H9 (cell line): ENCODE measurements at regions not wholly inside any gene's neighbourhood (a gene's known extent, or its start where the extent isn't known, plus 50 kb on each side); places are given as distances from the start of the nearest gene placed in this dataset.

ENCODE experiments used
- DNase-seq: peaks from one replicate; pipeline ENCODE4 v3.0.0-alpha.2; 2017
- H2AFZ ChIP-seq: one replicate; pipeline ENCODE4 v1.6.1; 2013; ENCODE audit warnings: mild to moderate bottlenecking, low read length, control low read depth, moderate library complexity
- H2AK5ac ChIP-seq: 2 replicates; pipeline ENCODE4 v1.6.1; 2013; ENCODE audit warnings: low read length, control low read depth, mixed read lengths; ENCODE audit not compliant: insufficient read length
- H2BK120ac ChIP-seq: one replicate; pipeline ENCODE4 v1.6.1; 2013; ENCODE audit warnings: low read depth, mild to moderate bottlenecking, low read length, control low read depth, inconsistent platforms; ENCODE audit not compliant: poor library complexity, severe bottlenecking
- H2BK12ac ChIP-seq: 2 replicates; pipeline ENCODE4 v1.6.1; 2013; ENCODE audit warnings: low read length, control low read depth, mixed read lengths, low read depth; ENCODE audit not compliant: insufficient read length
- H2BK15ac ChIP-seq: 2 replicates; pipeline ENCODE4 v1.6.1; 2013; ENCODE audit warnings: low read depth, low read length, control low read depth
- H2BK20ac ChIP-seq: one replicate; pipeline ENCODE4 v1.6.1; 2013; ENCODE audit warnings: low read depth, mild to moderate bottlenecking, low read length, control low read depth, inconsistent platforms; ENCODE audit not compliant: poor library complexity, severe bottlenecking
- H2BK5ac ChIP-seq: 2 replicates; pipeline ENCODE4 v1.6.1; 2013; ENCODE audit warnings: low read length, control low read depth, mixed read lengths; ENCODE audit not compliant: insufficient read length
- H3K14ac ChIP-seq: 2 replicates; pipeline ENCODE4 v1.6.1; 2013; ENCODE audit warnings: low read length, control low read depth; ENCODE audit not compliant: insufficient read depth
- H3K18ac ChIP-seq: 2 replicates; pipeline ENCODE4 v1.6.1; 2013; ENCODE audit warnings: low read depth, mild to moderate bottlenecking, mixed read lengths, low read length, control low read depth; ENCODE audit not compliant: insufficient read length
- H3K23ac ChIP-seq: 2 replicates; pipeline ENCODE4 v1.6.1; 2013; ENCODE audit warnings: low read length, control low read depth, mixed read lengths, low read depth; ENCODE audit not compliant: insufficient read length
- H3K23me2 ChIP-seq: 2 replicates; pipeline ENCODE4 v1.6.1; 2013; ENCODE audit warnings: low read depth, mild to moderate bottlenecking, mixed read lengths, low read length, control low read depth; ENCODE audit not compliant: insufficient read length, poor library complexity, severe bottlenecking
- H3K27ac ChIP-seq: 2 replicates; pipeline ENCODE4 v1.5.1; 2013; ENCODE audit warnings: low read length, control low read depth, mixed read lengths, low read depth; ENCODE audit not compliant: insufficient read length
- H3K27me3 ChIP-seq: 2 replicates; pipeline ENCODE4 v1.6.1; 2013; ENCODE audit warnings: low read length, control low read depth, inconsistent platforms; ENCODE audit not compliant: insufficient read depth
- H3K4ac ChIP-seq: 2 replicates; pipeline ENCODE4 v1.6.1; 2013; ENCODE audit warnings: low read depth, mild to moderate bottlenecking, control low read depth, inconsistent platforms, low read length, moderate library complexity
- H3K4me1 ChIP-seq: 2 replicates; pipeline ENCODE4 v1.6.1; 2013; ENCODE audit warnings: low read length, control low read depth, inconsistent platforms; ENCODE audit not compliant: insufficient read depth
- H3K4me2 ChIP-seq: 2 replicates; pipeline ENCODE4 v1.6.1; 2013; ENCODE audit warnings: low read length, control low read depth, mixed read lengths; ENCODE audit not compliant: insufficient read length, insufficient read depth
- H3K56ac ChIP-seq: 2 replicates; pipeline ENCODE4 v1.6.1; 2013; ENCODE audit warnings: low read depth, mild to moderate bottlenecking, mixed read lengths, low read length, control low read depth; ENCODE audit not compliant: insufficient read length
- H3K79me1 ChIP-seq: 2 replicates; pipeline ENCODE4 v1.6.1; 2013; ENCODE audit warnings: low read depth, mild to moderate bottlenecking, moderate library complexity, low read length, control low read depth, inconsistent platforms; ENCODE audit not compliant: insufficient read depth, poor library complexity, severe bottlenecking
- H3K79me2 ChIP-seq: 2 replicates; pipeline ENCODE4 v1.6.1; 2013; ENCODE audit warnings: low read length, control low read depth, inconsistent platforms; ENCODE audit not compliant: insufficient read depth
- H3K9ac ChIP-seq: 2 replicates; pipeline ENCODE4 v1.6.1; 2013; ENCODE audit warnings: low read length, control low read depth, mixed read lengths; ENCODE audit not compliant: insufficient read length; ENCODE audit errors: extremely low read depth
- H3K9me3 ChIP-seq: one replicate; pipeline ENCODE4 v1.6.1; 2013; ENCODE audit warnings: low read depth, low read length, inconsistent platforms; ENCODE audit not compliant: control insufficient read depth
- H3T11ph ChIP-seq: one replicate; pipeline ENCODE4 v1.6.1; 2013; ENCODE audit warnings: mild to moderate bottlenecking, low read length, control low read depth, inconsistent platforms
- H4K20me1 ChIP-seq: one replicate; pipeline ENCODE4 v1.6.1; 2013; ENCODE audit not compliant: control insufficient read depth, insufficient read length, insufficient read depth
- H4K5ac ChIP-seq: 2 replicates; pipeline ENCODE4 v1.6.1; 2013; ENCODE audit warnings: low read depth, mild to moderate bottlenecking, mixed read lengths, low read length, control low read depth; ENCODE audit not compliant: insufficient read length
- H4K8ac ChIP-seq: replicated peaks from 2 replicates; pipeline ENCODE4 v1.6.1; 2013; ENCODE audit warnings: low read length, control low read depth, mixed read lengths, low read depth; ENCODE audit not compliant: insufficient read length
- H4K91ac ChIP-seq: 2 replicates; pipeline ENCODE4 v1.6.1; 2013; ENCODE audit warnings: low read depth, mild to moderate bottlenecking, moderate library complexity, mixed read lengths, low read length, control low read depth; ENCODE audit not compliant: insufficient read length
- H3K27ac Mint-ChIP-seq, 3 experiments: 2 replicates in 2 of 3; 3 replicates in 1 of 3; pipeline ENCODE4 v1.8.0; 2020 to 2021; ENCODE audit warnings: mixed read lengths in 3 of 3, mild to moderate bottlenecking in 1 of 3, moderate library complexity in 1 of 3
- H3K27me3 Mint-ChIP-seq: 2 replicates; pipeline ENCODE4 v1.8.0; 2021; ENCODE audit warnings: low read depth, mild to moderate bottlenecking, moderate library complexity, mixed read lengths
- H3K36me3 Mint-ChIP-seq, 3 experiments: 2 replicates in 2 of 3; 3 replicates in 1 of 3; pipeline ENCODE4 v1.8.0; 2020 to 2021; ENCODE audit warnings: low read depth in 3 of 3, mixed read lengths in 3 of 3; ENCODE audit not compliant: insufficient read depth in 1 of 3
- H3K4me1 Mint-ChIP-seq, 2 experiments: 2 replicates each; pipeline ENCODE4 v1.8.0; 2020; ENCODE audit warnings: mixed read lengths in 2 of 2
- H3K4me3 Mint-ChIP-seq, 2 experiments: 2 replicates in 1 of 2; 3 replicates in 1 of 2; pipeline ENCODE4 v1.8.0; 2020 to 2021; ENCODE audit warnings: mild to moderate bottlenecking in 2 of 2, mixed read lengths in 2 of 2, moderate library complexity in 1 of 2
- H3K9me3 Mint-ChIP-seq, 2 experiments: 2 replicates in 1 of 2; 3 replicates in 1 of 2; pipeline ENCODE4 v1.8.0; 2020; ENCODE audit warnings: mild to moderate bottlenecking in 2 of 2, mixed read lengths in 2 of 2, moderate library complexity in 1 of 2
- CTCF ChIP-seq: fragments of 200-600 bp; sonication (generic); conservative IDR thresholded peaks from 3 replicates; pipeline ENCODE4 v1.8.0; 2021; ENCODE audit warnings: antibody characterized with exemption, mild to moderate bottlenecking
- WGBS: extraction: QIAGEN DNeasy Blood & Tissue Kit; methylation state at CpG from one replicate; pipeline ENCODE4 v1.1.7; 2013; ENCODE audit warnings: missing lambda C conversion rate, low lambda C conversion rate, mixed read lengths; ENCODE audit not compliant: insufficient read length; ENCODE audit errors: extremely low coverage; 5-methylcytosine and 5-hydroxymethylcytosine counted together

- no peak overlapping the region for H2BK120ac ChIP-seq
- H3K4me3 Mint-ChIP-seq: no peak overlapping the region
- H3K27ac Mint-ChIP-seq: peak overlapping the region in 1 of 3 experiments; percentile 42; a peak in 2 of 7 replicates
Measured at GRCh38 chr15:62475591-62475990, 310.5 kb upstream of the C2CD4B start.

More at GRCh38 chr15:62475591-62475990, 310.5 kb upstream of the C2CD4B start:
- H2BK15ac ChIP-seq: no peak overlapping the region
- no peak overlapping the region for H2BK5ac ChIP-seq
- peaks cover 8% of the 10 kb centered on the region for H3K4me1 ChIP-seq
- Mint-ChIP-seq H3K27me3 (no peaks in the 10 kb centered on the region), H3K36me3 (no peaks in the 10 kb centered on the region), H3K9me3 (no peaks in the 10 kb centered on the region), H3K4me1 (peaks cover 40 to 42% of the 10 kb centered on the region in 2 experiments)
- H3K18ac ChIP-seq: no peak overlapping the region
- H3K4me2 ChIP-seq: no peak overlapping the region
- no peak overlapping the region for H2BK20ac ChIP-seq
- no peaks in the 10 kb centered on the region for H3K79me1 ChIP-seq
- no peak overlapping the region for H4K5ac ChIP-seq
- no peak for TF ChIP-seq CTCF
- H3K4ac ChIP-seq: no peak overlapping the region
- no peaks in the 10 kb centered on the region for H4K20me1 ChIP-seq
- no peak overlapping the region for H3K27ac ChIP-seq
- no peak for DNase-seq
- H2AFZ ChIP-seq: no peak overlapping the region
- no peak overlapping the region for H2AK5ac ChIP-seq
- no peak overlapping the region for H2BK12ac ChIP-seq
- H3K27me3 ChIP-seq: no peaks in the 10 kb centered on the region
- H3K79me2 ChIP-seq: no peaks in the 10 kb centered on the region
- H3K23ac ChIP-seq: no peak overlapping the region
- H3K9me3 ChIP-seq: no peaks in the 10 kb centered on the region
- H3K9ac ChIP-seq: no peak overlapping the region
- H4K8ac ChIP-seq: no peak overlapping the region
- H4K91ac ChIP-seq: no peak overlapping the region
- WGBS: no CpG with 5 or more reads among the region's 2 CpGs
- no peak overlapping the region for H3K14ac ChIP-seq
- no peaks in the 10 kb centered on the region for H3K23me2 ChIP-seq
- H3K56ac ChIP-seq: no peak overlapping the region
- H3T11ph ChIP-seq: no peak overlapping the region
